ENCODE measurements at regions not wholly inside any gene's neighbourhood (a gene's known extent, or its start where the extent isn't known, plus 50 kb on each side); places are given as distances from the start of the nearest gene placed in this dataset.
"Not testable (repeated sequence)": the region's sequence is repeated elsewhere in the genome, so short reads cannot be mapped to it uniquely, and the experiment has no call there.

- TF ChIP-seq, protein P1, sequence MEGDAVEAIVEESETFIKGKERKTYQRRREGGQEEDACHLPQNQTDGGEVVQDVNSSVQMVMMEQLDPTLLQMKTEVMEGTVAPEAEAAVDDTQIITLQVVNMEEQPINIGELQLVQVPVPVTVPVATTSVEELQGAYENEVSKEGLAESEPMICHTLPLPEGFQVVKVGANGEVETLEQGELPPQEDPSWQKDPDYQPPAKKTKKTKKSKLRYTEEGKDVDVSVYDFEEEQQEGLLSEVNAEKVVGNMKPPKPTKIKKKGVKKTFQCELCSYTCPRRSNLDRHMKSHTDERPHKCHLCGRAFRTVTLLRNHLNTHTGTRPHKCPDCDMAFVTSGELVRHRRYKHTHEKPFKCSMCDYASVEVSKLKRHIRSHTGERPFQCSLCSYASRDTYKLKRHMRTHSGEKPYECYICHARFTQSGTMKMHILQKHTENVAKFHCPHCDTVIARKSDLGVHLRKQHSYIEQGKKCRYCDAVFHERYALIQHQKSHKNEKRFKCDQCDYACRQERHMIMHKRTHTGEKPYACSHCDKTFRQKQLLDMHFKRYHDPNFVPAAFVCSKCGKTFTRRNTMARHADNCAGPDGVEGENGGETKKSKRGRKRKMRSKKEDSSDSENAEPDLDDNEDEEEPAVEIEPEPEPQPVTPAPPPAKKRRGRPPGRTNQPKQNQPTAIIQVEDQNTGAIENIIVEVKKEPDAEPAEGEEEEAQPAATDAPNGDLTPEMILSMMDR (IDR thresholded peaks at IDR 0.05): not testable (repeated sequence)
- not testable (repeated sequence) for TF ChIP-seq EP300 (IDR thresholded peaks at IDR 0.05)
Measured at GRCh38 chr2:89885071-89885470, 1193.6 kb downstream of the RPIA start.

All from suprapubic skin (tissue), 3 donors.